Astrocyte (in vitro differentiated cells and primary cell): ENCODE measurements at regions not wholly inside any gene's neighbourhood (a gene's known extent, or its start where the extent isn't known, plus 50 kb on each side); places are given as distances from the start of the nearest gene placed in this dataset.

Experiments
- CTCF ChIP-seq: IDR thresholded peaks from 2 replicates; pipeline ENCODE4 v1.5.1; 2011; ENCODE audit warnings: low read depth, mild to moderate bottlenecking, inconsistent platforms, low read length, moderate library complexity; ENCODE audit not compliant: insufficient read depth
- EZH2 ChIP-seq: IDR thresholded peaks from 2 replicates; pipeline ENCODE4 v1.6.1; 2012; ENCODE audit warnings: mild to moderate bottlenecking, low read length, inconsistent platforms; ENCODE audit not compliant: insufficient read depth

- TF ChIP-seq CTCF = no peak
- no peak for TF ChIP-seq EZH2
These were observed 133.1 kb downstream of the HFE start for GRCh38 chr6:26220145-26220970.
